Middle frontal gyrus (tissue), 1 donor: ENCODE measurements at regions not wholly inside any gene's neighbourhood (a gene's known extent, or its start where the extent isn't known, plus 50 kb on each side); places are given as distances from the start of the nearest gene placed in this dataset.
"Not testable (repeated sequence)": the region's sequence is repeated elsewhere in the genome, so short reads cannot be mapped to it uniquely, and the experiment has no call there.

Source experiments
- DNase-seq: peaks from one replicate; pipeline ENCODE4 v3.0.0-alpha.2; 2015; ENCODE audit warnings: low spot score; ENCODE audit errors: extremely low spot score

GRCh38 chr1:54474310-54475251 lies 68.4 kb upstream of the SSBP3 start:
- DNase-seq: no peak

- no peak for DNase-seq
Observed at GRCh38 chr1:54471588-54471987, 65.4 kb upstream of the SSBP3 start.

GRCh38 chr1:54469444-54469843 lies 63.2 kb upstream of the SSBP3 start:
- DNase-seq: not testable (repeated sequence)

- DNase-seq: not testable (repeated sequence)
Observed at GRCh38 chr1:54468288-54469084, 62.3 kb upstream of the SSBP3 start.

GRCh38 chr1:54465351-54465811 lies 59.2 kb upstream of the SSBP3 start:
- no peak for DNase-seq

GRCh38 chr1:54464477-54465146 lies 58.4 kb upstream of the SSBP3 start:
- DNase-seq: no peak

DNA sequence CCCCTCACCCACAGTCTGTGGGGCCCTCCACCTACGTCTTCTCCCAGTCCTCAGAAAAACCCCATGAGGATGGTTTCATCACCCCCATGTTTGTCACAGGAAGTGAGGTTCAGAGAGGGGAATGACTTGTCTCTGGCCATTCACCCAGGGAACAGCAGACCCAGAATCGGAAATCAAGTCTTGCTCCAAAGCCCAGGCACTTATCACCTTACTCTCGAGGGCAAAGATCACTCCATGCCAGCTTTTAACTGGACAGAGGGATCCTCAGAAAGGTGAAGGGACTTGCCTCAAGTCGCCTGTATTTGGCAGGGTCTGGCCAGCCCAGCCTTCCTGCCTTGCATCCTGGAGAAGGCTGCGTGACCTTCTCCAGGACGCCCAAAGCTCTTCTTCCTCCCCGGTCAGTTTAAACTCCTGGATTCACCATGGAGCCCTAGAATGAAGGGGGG lies 57.9 kb upstream of the SSBP3 start:
- no peak for DNase-seq

DNA sequence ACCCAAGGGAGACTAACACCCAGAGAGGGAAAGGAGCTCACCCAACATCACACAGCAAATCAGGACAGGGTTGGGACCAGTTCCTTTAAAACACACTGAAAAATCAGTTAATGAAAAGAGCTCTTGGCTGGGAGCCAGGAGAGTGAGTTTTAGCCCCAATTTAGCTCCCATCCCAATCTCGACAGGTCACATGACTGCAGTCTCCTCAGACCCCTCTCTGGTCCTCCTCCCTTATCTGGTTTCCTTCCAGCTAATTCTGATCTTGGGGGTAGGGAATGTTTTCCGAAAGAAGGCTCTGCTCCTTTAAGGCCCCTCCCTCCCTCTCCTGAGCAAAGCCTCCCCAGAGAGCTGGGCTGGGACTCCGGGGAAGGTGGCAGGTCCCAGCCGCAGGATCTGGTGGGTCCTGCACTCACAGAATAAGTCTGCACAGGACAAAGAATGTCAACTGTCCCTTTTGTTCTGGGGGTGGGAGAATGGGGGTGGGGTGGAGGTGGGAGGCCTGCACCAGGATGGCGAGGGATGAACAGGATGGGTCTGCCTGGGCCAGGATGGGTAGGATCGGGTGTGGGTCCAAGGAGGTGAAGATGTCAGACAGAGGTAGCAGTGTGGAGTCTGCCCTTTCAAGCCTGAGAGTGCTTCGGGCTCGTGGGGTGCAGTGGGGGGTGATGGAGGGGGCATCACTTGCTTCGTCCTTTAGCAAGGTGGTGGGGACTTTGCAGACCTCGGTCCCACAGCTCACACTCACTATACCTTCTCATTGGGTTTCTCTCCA lies 57.3 kb upstream of the SSBP3 start:
- DNase-seq: no peak

GRCh38 chr1:54462597-54463258 lies 56.5 kb upstream of the SSBP3 start:
- DNase-seq: no peak

GRCh38 chr1:54461731-54462596 lies 55.8 kb upstream of the SSBP3 start:
- DNase-seq: no peak

DNA sequence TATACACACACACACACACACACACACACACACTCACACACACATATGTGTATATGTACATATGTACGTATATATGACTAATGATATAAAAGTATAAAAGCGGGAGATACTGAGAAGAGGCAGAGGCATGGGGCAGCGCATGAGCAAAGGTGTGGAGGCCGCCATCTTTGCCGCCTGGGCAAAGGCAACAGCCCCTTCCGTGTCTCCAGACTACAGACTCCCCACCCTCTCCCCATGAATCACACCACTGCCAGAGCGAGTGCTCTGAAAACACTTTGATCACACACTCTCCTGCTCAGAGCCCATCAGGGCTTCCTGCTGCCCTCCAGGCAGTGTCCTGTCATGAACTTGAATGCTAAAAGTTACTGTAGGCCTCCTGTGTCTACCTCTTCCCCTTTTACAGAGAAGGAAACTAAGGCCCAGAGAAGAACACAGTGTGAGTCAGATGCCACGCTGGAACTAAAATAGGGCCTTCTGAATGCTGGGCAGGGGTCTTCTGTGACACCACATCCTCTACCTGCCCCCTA lies 54.7 kb upstream of the SSBP3 start:
- no peak for DNase-seq

GRCh38 chr1:54460351-54460750 lies 54.2 kb upstream of the SSBP3 start:
- DNase-seq: no peak

- DNase-seq: no peak
Observed at GRCh38 chr1:54459726-54460191, 53.6 kb upstream of the SSBP3 start.

GRCh38 chr1:54459140-54459539 lies 52.9 kb upstream of the SSBP3 start:
- DNase-seq: no peak

DNA sequence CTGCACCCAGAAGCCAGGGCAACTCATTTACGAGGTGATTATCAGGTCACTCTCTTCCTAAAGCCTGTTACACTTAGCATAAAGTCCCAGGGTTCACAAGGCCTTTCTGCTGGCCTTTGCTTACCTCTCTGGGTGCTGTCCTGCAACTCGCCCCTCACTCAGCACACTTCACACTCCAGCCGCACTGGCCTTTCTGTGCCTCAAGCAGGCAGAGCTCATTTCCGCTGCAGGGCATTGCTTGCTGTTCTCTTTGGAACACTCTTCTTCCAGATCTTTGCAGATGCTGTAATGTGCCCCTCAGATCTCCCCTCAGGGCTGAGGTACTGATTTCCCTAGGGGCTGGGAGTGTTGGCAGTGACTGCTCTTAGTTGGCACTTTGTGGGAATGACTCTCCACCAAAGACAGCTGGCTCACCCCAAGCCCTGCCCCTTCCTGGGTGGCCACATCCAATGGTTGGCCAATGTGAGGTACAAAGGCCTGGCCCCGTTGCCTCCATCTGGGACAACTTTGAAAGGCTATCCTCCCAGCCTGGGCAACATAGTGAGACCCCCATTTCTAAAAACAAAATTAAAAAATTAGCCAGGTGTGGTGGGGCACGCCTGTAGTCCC lies 50.8 kb upstream of the SSBP3 start:
- no peak for DNase-seq

- no peak for DNase-seq
Observed at GRCh38 chr1:54456361-54456760, 50.2 kb upstream of the SSBP3 start.
